Breast epithelium (tissue), 3 donors: ENCODE measurements at regions not wholly inside any gene's neighbourhood (a gene's known extent, or its start where the extent isn't known, plus 50 kb on each side); places are given as distances from the start of the nearest gene placed in this dataset.

Experiments
- POLR2A ChIP-seq: fragments of 450-650 bp; IDR thresholded peaks from one replicate; pipeline ENCODE4 v1.6.1; 2016; ENCODE audit warnings: antibody characterized with exemption, mild to moderate bottlenecking, moderate library complexity
- POLR2AphosphoS5 ChIP-seq, 3 donors: sonication (generic); formaldehyde crosslinking; IDR thresholded peaks; one replicate each; pipeline ENCODE4 v1.6.1; 2017; ENCODE audit warnings: antibody characterized with exemption in 3 of 3
- TF ChIP-seq, protein P1 (sequence below), 3 donors: fragments of 450-650 bp; IDR thresholded peaks; one replicate each; pipeline ENCODE4 v1.5.1; 2016 to 2017; ENCODE audit warnings: antibody characterized with exemption in 3 of 3, mild to moderate bottlenecking in 3 of 3, moderate library complexity in 3 of 3

DNA sequence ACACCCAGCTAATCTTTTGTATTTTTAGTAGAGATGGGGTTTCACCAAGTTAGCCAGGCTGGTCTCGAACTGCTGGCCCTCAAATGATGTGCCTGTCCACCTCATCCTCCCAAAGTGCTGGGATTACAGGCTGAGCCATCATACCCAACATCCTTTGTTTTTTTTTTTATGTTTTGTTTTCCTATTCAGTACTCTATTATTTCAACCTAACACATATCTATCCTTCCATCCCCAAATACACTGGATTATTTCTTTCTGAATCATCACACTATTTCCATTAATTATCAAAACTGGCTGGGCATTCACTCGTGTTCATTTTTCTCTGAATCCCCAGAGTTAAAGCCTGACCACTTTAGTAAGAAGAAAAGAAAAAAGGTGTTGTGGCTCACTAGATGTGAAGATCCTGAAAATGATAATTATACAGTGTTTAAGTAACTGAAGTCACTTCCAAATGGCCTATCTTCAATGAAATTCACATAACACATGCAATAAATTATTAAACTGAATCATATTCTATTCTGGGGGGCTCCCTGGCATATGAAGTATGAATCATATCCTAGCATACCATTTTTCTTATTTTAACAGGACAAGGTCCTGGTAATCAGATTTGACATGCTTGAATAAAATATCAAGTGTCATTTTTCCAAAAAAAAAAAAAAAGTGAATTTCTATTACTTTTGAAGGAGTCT is 1754.2 kb downstream of the BRINP3 start:
- TF ChIP-seq POLR2A: no peak
- TF ChIP-seq, protein P1, sequence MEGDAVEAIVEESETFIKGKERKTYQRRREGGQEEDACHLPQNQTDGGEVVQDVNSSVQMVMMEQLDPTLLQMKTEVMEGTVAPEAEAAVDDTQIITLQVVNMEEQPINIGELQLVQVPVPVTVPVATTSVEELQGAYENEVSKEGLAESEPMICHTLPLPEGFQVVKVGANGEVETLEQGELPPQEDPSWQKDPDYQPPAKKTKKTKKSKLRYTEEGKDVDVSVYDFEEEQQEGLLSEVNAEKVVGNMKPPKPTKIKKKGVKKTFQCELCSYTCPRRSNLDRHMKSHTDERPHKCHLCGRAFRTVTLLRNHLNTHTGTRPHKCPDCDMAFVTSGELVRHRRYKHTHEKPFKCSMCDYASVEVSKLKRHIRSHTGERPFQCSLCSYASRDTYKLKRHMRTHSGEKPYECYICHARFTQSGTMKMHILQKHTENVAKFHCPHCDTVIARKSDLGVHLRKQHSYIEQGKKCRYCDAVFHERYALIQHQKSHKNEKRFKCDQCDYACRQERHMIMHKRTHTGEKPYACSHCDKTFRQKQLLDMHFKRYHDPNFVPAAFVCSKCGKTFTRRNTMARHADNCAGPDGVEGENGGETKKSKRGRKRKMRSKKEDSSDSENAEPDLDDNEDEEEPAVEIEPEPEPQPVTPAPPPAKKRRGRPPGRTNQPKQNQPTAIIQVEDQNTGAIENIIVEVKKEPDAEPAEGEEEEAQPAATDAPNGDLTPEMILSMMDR (IDR thresholded peaks at IDR 0.05): no peak
- TF ChIP-seq POLR2AphosphoS5 (IDR thresholded peaks at IDR 0.05): no peak
